ENCODE measurements at regions not wholly inside any gene's neighbourhood (a gene's known extent, or its start where the extent isn't known, plus 50 kb on each side); places are given as distances from the start of the nearest gene placed in this dataset.

DNA sequence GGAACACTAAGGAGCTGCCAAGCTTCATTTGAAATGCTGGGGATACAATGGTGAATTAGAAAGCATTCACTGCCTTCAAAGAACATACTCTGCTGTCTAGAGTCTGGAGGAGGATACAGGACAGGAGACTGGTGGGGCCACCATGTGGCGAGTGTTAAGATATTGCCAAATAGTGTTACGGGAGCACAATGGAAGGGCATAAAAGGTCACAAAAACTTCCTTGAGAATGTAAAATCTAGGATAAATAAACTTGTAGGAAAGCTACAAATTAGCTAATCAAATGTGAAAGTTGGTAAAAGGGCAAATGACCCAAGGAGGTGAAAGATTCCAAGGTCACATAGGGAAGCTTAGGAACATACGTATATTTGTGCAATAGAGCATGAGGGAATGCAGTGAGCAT, 271.7 kb downstream of the RFPL4B start:
- intact Hi-C loops (cut with DNase I): no loop called here
- TF ChIP-seq, protein P1, sequence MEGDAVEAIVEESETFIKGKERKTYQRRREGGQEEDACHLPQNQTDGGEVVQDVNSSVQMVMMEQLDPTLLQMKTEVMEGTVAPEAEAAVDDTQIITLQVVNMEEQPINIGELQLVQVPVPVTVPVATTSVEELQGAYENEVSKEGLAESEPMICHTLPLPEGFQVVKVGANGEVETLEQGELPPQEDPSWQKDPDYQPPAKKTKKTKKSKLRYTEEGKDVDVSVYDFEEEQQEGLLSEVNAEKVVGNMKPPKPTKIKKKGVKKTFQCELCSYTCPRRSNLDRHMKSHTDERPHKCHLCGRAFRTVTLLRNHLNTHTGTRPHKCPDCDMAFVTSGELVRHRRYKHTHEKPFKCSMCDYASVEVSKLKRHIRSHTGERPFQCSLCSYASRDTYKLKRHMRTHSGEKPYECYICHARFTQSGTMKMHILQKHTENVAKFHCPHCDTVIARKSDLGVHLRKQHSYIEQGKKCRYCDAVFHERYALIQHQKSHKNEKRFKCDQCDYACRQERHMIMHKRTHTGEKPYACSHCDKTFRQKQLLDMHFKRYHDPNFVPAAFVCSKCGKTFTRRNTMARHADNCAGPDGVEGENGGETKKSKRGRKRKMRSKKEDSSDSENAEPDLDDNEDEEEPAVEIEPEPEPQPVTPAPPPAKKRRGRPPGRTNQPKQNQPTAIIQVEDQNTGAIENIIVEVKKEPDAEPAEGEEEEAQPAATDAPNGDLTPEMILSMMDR (IDR thresholded peaks at IDR 0.05): no peak
- TF ChIP-seq POLR2A (IDR thresholded peaks at IDR 0.05): no peak
- 51 to 79% methylated on average over 3 of the region's 3 CpGs for WGBS, 2 donors
- DNase-seq: no peak
- Histone ChIP-seq H3K27me3 (no peaks in the 10 kb centered on the region), H3K4me1 (no peaks in the 10 kb centered on the region), H3K4me3 (no peak overlapping the region), H3K9me3 (no peaks in the 10 kb centered on the region), H3K36me3 (no peaks in the 10 kb centered on the region), H3K27ac (no peak overlapping the region)

DNA sequence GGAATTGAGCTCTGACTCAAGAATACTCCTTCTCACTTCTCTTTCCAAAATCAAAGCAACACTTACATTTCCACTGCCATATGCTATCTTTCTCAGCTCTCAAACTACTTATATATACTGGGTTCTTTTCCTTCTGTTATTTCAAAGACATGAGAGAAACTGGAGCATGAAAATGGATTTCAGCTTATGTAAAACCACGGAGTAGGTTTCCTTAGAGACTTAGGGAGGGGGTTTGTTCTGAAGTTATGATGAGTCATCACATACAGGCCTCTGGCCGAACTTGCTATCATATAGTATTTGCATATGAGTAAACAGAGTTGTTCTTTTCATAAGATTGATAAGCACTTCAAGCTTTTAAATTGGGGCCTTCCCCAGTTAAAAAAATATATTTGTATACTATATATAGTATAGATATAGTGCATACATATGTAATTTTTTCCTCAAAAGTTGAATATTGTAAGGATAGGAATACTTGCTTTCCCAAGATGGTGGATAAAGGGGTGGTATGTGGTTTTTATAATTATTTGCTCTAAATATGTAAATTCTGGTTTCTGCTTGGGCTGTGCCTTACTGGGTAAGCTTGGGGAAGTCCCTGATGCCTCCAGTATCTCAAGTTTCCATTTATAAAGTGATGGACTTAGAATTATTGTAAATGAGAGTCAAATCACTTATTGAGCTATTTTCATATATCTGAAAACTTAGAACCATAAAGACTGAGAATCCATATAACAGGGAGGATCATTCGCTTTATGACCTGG, 273.9 kb downstream of the RFPL4B start:
- intact Hi-C loops (cut with DNase I): no loop called here
- DNase-seq: no peak
- H3K9me3 ChIP-seq: no peaks in the 10 kb centered on the region
- H3K4me1 ChIP-seq: no peaks in the 10 kb centered on the region
- TF ChIP-seq POLR2A (IDR thresholded peaks at IDR 0.05): no peak
- TF ChIP-seq, protein P1 (IDR thresholded peaks at IDR 0.05): no peak
- H3K27me3 ChIP-seq: no peaks in the 10 kb centered on the region
- 49 to 51% methylated on average over 3 of the region's 3 CpGs for WGBS, 2 donors
- no peaks in the 10 kb centered on the region for H3K36me3 ChIP-seq
- H3K27ac ChIP-seq: no peak overlapping the region
- no peak overlapping the region for H3K4me3 ChIP-seq

DNA sequence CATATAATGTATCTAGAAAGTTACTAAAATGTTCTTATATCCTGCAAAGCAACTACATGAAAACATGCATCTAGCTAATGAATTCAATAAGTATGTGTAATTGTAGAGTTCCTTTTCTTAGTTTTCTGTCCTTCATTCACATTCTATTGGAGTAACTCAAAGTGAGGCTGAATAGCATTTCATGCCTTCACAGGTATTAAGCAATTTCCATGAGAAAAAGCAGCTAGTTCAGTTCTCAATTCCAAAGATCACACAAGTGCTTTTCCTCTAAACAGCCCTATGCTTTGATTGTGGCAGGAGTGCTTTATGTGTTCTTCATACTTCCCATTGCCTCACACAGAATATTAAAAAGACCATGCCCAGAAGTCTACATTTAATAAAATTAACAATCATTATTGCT, 274.9 kb downstream of the RFPL4B start:
- H3K27me3 ChIP-seq: no peaks in the 10 kb centered on the region
- no peaks in the 10 kb centered on the region for H3K9me3 ChIP-seq
- H3K4me1 ChIP-seq: no peaks in the 10 kb centered on the region
- no peak overlapping the region for H3K4me3 ChIP-seq
- intact Hi-C loops (cut with DNase I): no loop called here
- TF ChIP-seq, protein P1 (IDR thresholded peaks at IDR 0.05): no peak
- no peak for TF ChIP-seq POLR2A (IDR thresholded peaks at IDR 0.05)
- H3K27ac ChIP-seq: no peak overlapping the region
- no peak for DNase-seq
- no peaks in the 10 kb centered on the region for H3K36me3 ChIP-seq

DNA sequence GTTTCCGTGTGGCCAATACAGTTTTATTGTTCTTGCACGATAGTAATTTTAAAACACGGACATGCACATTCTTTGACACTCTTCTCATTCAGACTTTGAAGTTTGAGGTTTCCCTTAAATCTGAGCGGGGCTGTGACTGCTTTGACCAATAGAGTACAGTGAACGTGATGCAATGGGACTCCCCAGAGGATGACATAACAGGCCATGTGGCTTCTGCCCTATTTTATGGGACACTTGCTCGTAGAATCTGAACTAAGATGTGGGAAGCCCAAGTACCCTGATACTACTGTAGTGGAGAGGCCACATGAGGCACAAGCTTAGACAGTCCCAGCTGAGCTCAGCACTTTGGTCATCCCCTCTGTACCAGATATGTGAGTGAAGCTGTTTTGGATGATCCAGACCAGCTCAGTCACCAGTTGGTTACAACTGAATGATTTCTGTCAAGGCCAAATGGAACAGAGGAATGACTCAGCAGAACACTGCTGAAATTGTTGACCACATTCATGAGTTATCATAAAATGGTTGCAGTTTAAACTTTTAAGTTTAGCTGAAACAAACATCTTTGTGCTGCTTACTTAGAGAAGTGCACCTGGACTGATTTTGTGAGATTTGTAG, 279.4 kb downstream of the RFPL4B start:
- no peak overlapping the region for H3K27ac ChIP-seq
- DNase-seq: no peak
- intact Hi-C loops (cut with DNase I): no loop called here
- H3K4me3 ChIP-seq: no peak overlapping the region
- H3K9me3 ChIP-seq: no peaks in the 10 kb centered on the region
- H3K36me3 ChIP-seq: no peaks in the 10 kb centered on the region
- 72 to 85% methylated on average over 5 to 6 of the region's 6 CpGs for WGBS, 2 donors
- H3K4me1 ChIP-seq: no peaks in the 10 kb centered on the region
- TF ChIP-seq, protein P1 (IDR thresholded peaks at IDR 0.05): no peak
- TF ChIP-seq POLR2A (IDR thresholded peaks at IDR 0.05): no peak
- no peaks in the 10 kb centered on the region for H3K27me3 ChIP-seq

DNA sequence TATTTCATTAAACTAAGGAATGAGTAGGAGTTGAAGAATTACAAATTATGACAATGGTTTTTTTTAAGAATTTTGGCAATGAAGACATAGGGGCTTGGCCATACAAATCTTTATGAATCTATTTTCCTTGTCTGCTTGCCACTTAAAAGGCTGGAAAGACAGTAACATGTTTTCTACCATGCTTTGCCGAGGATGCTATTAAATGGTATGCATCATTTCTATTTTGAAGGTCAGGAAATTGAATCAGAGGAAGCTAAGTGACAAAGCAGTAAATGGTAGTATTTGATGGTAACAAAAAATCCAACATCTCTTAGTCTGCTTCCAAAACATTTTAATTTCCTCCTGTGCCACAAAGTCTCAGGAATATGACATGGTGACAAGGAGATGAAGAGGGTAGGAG, 287.2 kb downstream of the RFPL4B start:
- Histone ChIP-seq H3K36me3 (no peaks in the 10 kb centered on the region), H3K4me3 (no peak overlapping the region), H3K27ac (no peak overlapping the region), H3K4me1 (no peaks in the 10 kb centered on the region), H3K9me3 (no peaks in the 10 kb centered on the region), H3K27me3 (no peaks in the 10 kb centered on the region)
- intact Hi-C loops (cut with DNase I): no loop called here
- DNase-seq: no peak
- TF ChIP-seq, protein P1 (IDR thresholded peaks at IDR 0.05): no peak
- TF ChIP-seq POLR2A (IDR thresholded peaks at IDR 0.05): no peak
- WGBS, 2 donors: 80% methylated on average over 1 of the region's 1 CpG

All from esophagus squamous epithelium (tissue), 5 donors.